Smooth muscle cell (in vitro differentiated cells): ENCODE measurements at regions not wholly inside any gene's neighbourhood (a gene's known extent, or its start where the extent isn't known, plus 50 kb on each side); places are given as distances from the start of the nearest gene placed in this dataset.

Experiments used
- DNase-seq: peaks from one replicate; lab custom pipeline; 2025; ENCODE audit not compliant: unreplicated experiment; lab: John Stamatoyannopoulos, UW
- H2AFZ ChIP-seq: fragments of 200-600 bp; sonication (generic); 2 replicates; pipeline ENCODE4 v1.6.0; 2016; ENCODE audit warnings: antibody characterized with exemption, low read depth, mild to moderate bottlenecking
- H3F3A ChIP-seq: fragments of 200-600 bp; sonication (generic); 2 replicates; pipeline ENCODE4 v1.6.0; 2017; ENCODE audit warnings: antibody characterized with exemption, low read depth
- H3K27ac ChIP-seq: fragments of 200-600 bp; sonication (generic); 2 replicates; pipeline ENCODE4 v1.5.1; 2016; ENCODE audit warnings: low read depth, mild to moderate bottlenecking
- H3K27me3 ChIP-seq: fragments of 200-600 bp; sonication (generic); 2 replicates; pipeline ENCODE4 v1.6.1; 2016; ENCODE audit warnings: low read depth, mild to moderate bottlenecking
- H3K36me3 ChIP-seq: fragments of 200-600 bp; sonication (generic); 2 replicates; pipeline ENCODE4 v1.5.1; 2016; ENCODE audit warnings: low read depth
- H3K4me1 ChIP-seq: fragments of 200-600 bp; sonication (generic); 2 replicates; pipeline ENCODE4 v1.5.1; 2016; ENCODE audit warnings: low read depth
- H3K4me2 ChIP-seq: fragments of 200-600 bp; sonication (generic); 2 replicates; pipeline ENCODE4 v1.6.0; 2016; ENCODE audit warnings: mild to moderate bottlenecking
- H3K4me3 ChIP-seq: fragments of 200-600 bp; sonication (generic); 2 replicates; pipeline ENCODE4 v1.5.1; 2016; ENCODE audit warnings: mild to moderate bottlenecking
- H3K79me2 ChIP-seq: fragments of 200-600 bp; sonication (generic); 2 replicates; pipeline ENCODE4 v1.6.0; 2016; ENCODE audit warnings: low read depth, mild to moderate bottlenecking
- H3K9ac ChIP-seq: fragments of 200-600 bp; sonication (generic); 2 replicates; pipeline ENCODE4 v1.6.0; 2016; ENCODE audit warnings: low read depth
- H3K9me3 ChIP-seq: fragments of 200-600 bp; sonication (generic); replicated peaks from 2 replicates; pipeline ENCODE4 v1.5.1; 2016; ENCODE audit warnings: low read depth
- H4K20me1 ChIP-seq: fragments of 200-600 bp; sonication (generic); 2 replicates; pipeline ENCODE4 v1.6.0; 2016; ENCODE audit warnings: low read depth
- WGBS: methylation state at CpG from one replicate; pipeline ENCODE4 v1.1.7; 2016; ENCODE audit warnings: low lambda C conversion rate; 5-methylcytosine and 5-hydroxymethylcytosine counted together
- TF ChIP-seq, protein P1 (sequence below): fragments of 200-600 bp; sonication (generic); IDR thresholded peaks from 2 replicates; pipeline ENCODE4 v1.5.1; 2017; ENCODE audit warnings: borderline replicate concordance, mild to moderate bottlenecking, antibody characterized with exemption; ENCODE audit not compliant: insufficient read depth, poor library complexity, severe bottlenecking

DNA sequence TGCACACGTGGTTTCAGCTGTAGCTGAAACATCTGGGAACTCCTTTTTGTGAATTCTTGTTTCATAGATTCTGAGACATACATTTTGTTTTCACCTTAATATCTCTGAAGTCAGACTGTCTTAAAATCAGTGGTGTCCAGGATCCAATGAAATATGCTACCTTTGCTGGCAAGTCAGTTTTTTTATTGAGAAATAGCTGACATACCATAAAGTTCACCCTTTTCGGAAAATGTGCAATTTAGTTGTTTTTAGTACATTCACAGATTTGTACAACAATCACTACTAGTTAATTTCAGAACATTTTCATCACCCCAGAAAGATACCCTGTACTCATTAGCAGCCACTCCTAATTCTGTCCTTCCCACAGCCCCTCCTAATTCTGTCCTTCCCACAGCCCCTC is 243.7 kb downstream of the GLI2 start:
- H3K4me1 ChIP-seq, result no peaks in the 10 kb centered on the region
- H2AFZ ChIP-seq, result no peak overlapping the region
- no peaks in the 10 kb centered on the region for H4K20me1 ChIP-seq
- no peak overlapping the region for H3K27ac ChIP-seq
- no peaks in the 10 kb centered on the region for H3F3A ChIP-seq
- DNase-seq, result no peak
- H3K4me3 ChIP-seq, result no peak overlapping the region
- no peaks in the 10 kb centered on the region for H3K9me3 ChIP-seq
- peaks cover 15% of the 10 kb centered on the region for H3K36me3 ChIP-seq
- 31% methylated on average over 2 of the region's 2 CpGs for WGBS
- no peaks in the 10 kb centered on the region for H3K79me2 ChIP-seq
- H3K9ac ChIP-seq, result no peak overlapping the region
- H3K4me2 ChIP-seq, result no peak overlapping the region
- TF ChIP-seq, protein P1, sequence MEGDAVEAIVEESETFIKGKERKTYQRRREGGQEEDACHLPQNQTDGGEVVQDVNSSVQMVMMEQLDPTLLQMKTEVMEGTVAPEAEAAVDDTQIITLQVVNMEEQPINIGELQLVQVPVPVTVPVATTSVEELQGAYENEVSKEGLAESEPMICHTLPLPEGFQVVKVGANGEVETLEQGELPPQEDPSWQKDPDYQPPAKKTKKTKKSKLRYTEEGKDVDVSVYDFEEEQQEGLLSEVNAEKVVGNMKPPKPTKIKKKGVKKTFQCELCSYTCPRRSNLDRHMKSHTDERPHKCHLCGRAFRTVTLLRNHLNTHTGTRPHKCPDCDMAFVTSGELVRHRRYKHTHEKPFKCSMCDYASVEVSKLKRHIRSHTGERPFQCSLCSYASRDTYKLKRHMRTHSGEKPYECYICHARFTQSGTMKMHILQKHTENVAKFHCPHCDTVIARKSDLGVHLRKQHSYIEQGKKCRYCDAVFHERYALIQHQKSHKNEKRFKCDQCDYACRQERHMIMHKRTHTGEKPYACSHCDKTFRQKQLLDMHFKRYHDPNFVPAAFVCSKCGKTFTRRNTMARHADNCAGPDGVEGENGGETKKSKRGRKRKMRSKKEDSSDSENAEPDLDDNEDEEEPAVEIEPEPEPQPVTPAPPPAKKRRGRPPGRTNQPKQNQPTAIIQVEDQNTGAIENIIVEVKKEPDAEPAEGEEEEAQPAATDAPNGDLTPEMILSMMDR, result no peak
- H3K27me3 ChIP-seq, result no peaks in the 10 kb centered on the region

- H3K4me2 ChIP-seq, result no peak overlapping the region
- no peak overlapping the region for H3K27ac ChIP-seq
- H3F3A ChIP-seq, result no peaks in the 10 kb centered on the region
- no peak for DNase-seq
- TF ChIP-seq, protein P1, result no peak
- H4K20me1 ChIP-seq, result no peaks in the 10 kb centered on the region
- H3K9ac ChIP-seq, result no peak overlapping the region
- H3K36me3 ChIP-seq, result peaks cover 14% of the 10 kb centered on the region
- 94% methylated on average over 8 of the region's 8 CpGs for WGBS
- H3K27me3 ChIP-seq, result no peaks in the 10 kb centered on the region
- no peak overlapping the region for H3K4me3 ChIP-seq
- H2AFZ ChIP-seq, result no peak overlapping the region
- no peaks in the 10 kb centered on the region for H3K4me1 ChIP-seq
- H3K9me3 ChIP-seq, result no peaks in the 10 kb centered on the region
- H3K79me2 ChIP-seq, result no peaks in the 10 kb centered on the region
These were observed 244.3 kb downstream of the GLI2 start for GRCh38 chr2:120979921-120980320.

DNA sequence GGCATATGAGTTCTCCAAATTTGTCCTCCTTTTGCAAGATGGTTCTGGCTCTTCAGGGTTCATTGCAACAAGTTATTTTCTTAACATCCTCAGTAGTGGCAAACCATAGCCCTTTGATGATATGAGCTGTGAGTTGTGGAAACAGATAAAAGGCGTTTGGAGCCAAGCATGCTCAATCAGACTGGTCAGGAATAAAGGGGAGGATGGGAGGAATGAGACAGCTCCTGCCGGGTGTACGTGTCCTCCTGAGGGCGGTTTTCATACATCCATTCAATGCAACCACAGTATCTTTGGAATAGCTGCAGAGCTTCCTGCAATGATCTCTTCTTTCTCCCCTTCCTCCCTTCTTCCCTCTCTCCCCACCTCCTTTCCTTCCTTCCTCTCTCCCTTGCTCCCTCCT is 245.8 kb downstream of the GLI2 start:
- Histone ChIP-seq H3F3A (no peaks in the 10 kb centered on the region), H3K79me2 (no peaks in the 10 kb centered on the region), H3K9me3 (no peaks in the 10 kb centered on the region), H3K4me3 (no peak overlapping the region), H3K4me1 (no peaks in the 10 kb centered on the region), H3K27me3 (no peaks in the 10 kb centered on the region), H4K20me1 (no peaks in the 10 kb centered on the region), H3K27ac (no peak overlapping the region), H3K9ac (no peak overlapping the region), H3K36me3 (peaks cover 4% of the 10 kb centered on the region), H3K4me2 (no peak overlapping the region), H2AFZ (no peak overlapping the region)
- WGBS, result 84% methylated on average over 4 of the region's 4 CpGs
- TF ChIP-seq, protein P1, result no peak
- DNase-seq, result no peak

DNA sequence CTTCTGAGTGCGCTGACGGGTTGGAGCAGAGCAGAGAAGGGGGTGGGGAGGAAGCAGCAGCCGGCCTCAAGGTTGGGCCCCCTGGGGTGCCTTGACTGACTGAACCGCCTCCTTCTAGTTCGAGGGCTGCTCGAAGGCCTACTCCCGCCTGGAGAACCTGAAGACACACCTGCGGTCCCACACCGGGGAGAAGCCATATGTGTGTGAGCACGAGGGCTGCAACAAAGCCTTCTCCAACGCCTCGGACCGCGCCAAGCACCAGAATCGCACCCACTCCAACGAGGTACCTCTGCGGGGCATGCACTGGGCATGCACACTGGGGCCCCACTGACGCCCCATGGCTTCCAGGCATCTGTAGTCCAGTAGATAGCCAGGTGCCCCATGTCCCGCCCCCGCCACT is 246.9 kb downstream of the GLI2 start:
- Histone ChIP-seq H3K9me3 (no peaks in the 10 kb centered on the region), H3K4me1 (no peaks in the 10 kb centered on the region), H3K4me3 (no peak overlapping the region), H2AFZ (no peak overlapping the region), H3K4me2 (no peak overlapping the region), H3K36me3 (peaks cover 4% of the 10 kb centered on the region), H3K27ac (no peak overlapping the region), H4K20me1 (no peaks in the 10 kb centered on the region), H3F3A (no peaks in the 10 kb centered on the region), H3K9ac (no peak overlapping the region), H3K27me3 (no peaks in the 10 kb centered on the region), H3K79me2 (no peaks in the 10 kb centered on the region)
- WGBS, result 83% methylated on average over 19 of the region's 20 CpGs
- no peak for DNase-seq
- TF ChIP-seq, protein P1, result no peak
